ENCODE measurements at regions not wholly inside any gene's neighbourhood (a gene's known extent, or its start where the extent isn't known, plus 50 kb on each side); places are given as distances from the start of the nearest gene placed in this dataset.
"Not testable (repeated sequence)": the region's sequence is repeated elsewhere in the genome, so short reads cannot be mapped to it uniquely, and the experiment has no call there.

DNA sequence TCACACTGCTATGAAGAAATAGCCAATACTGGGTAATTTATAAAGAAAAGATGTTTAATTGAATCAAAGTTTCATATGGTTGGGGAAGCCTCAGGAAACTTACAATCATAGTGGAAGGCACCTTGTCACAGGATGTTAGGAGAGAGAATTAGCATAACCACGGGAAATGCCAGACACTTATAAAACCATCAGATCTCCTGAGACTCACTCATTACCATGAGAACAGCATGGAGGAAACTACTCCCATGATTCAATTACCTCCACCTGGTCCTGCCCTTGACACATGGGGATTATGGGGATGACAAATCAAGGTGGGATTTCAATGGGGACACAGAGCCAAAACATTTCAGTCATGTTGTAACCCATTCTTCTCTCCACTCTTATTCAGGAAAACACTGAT is 472.9 kb upstream of the FSIP2 start:
- TF ChIP-seq, protein P1, sequence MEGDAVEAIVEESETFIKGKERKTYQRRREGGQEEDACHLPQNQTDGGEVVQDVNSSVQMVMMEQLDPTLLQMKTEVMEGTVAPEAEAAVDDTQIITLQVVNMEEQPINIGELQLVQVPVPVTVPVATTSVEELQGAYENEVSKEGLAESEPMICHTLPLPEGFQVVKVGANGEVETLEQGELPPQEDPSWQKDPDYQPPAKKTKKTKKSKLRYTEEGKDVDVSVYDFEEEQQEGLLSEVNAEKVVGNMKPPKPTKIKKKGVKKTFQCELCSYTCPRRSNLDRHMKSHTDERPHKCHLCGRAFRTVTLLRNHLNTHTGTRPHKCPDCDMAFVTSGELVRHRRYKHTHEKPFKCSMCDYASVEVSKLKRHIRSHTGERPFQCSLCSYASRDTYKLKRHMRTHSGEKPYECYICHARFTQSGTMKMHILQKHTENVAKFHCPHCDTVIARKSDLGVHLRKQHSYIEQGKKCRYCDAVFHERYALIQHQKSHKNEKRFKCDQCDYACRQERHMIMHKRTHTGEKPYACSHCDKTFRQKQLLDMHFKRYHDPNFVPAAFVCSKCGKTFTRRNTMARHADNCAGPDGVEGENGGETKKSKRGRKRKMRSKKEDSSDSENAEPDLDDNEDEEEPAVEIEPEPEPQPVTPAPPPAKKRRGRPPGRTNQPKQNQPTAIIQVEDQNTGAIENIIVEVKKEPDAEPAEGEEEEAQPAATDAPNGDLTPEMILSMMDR (IDR thresholded peaks at IDR 0.05; ENCODE audit: low read depth, low read length, missing control alignments) = no peak

DNA sequence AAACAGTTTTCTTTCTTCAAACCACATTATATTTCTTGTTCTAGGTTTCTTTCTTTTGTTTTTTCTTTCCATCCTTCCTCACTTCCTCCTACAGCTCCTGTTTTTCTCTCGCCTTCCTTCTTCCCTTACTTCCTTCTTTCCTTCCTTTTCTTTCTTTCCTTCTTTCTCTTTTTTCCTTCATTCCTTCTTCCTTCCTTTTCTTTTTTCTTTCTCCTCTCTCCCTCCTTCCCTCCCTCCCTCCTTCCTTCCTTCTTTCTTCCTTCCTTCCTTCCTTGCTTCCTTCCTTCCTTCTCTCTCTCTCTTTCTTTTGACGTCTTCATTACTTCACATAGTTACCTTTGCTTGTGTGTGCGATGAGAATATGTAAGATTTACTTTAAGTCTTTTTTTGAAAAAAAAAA is 470.0 kb upstream of the FSIP2 start:
- H3K4me3 ChIP-seq (ENCODE audit: low read depth, low read length) = no peak overlapping the region
- no peak for DNase-seq (ENCODE audit: low read depth)
- TF ChIP-seq, protein P1 (IDR thresholded peaks at IDR 0.05; ENCODE audit: low read depth, low read length, missing control alignments) = no peak

More for the DNA sequence above, 472.9 kb upstream of the FSIP2 start:
- H3K4me3 ChIP-seq (ENCODE audit: low read depth, low read length) = no peak overlapping the region
- DNase-seq (ENCODE audit: low read depth) = no peak

DNA sequence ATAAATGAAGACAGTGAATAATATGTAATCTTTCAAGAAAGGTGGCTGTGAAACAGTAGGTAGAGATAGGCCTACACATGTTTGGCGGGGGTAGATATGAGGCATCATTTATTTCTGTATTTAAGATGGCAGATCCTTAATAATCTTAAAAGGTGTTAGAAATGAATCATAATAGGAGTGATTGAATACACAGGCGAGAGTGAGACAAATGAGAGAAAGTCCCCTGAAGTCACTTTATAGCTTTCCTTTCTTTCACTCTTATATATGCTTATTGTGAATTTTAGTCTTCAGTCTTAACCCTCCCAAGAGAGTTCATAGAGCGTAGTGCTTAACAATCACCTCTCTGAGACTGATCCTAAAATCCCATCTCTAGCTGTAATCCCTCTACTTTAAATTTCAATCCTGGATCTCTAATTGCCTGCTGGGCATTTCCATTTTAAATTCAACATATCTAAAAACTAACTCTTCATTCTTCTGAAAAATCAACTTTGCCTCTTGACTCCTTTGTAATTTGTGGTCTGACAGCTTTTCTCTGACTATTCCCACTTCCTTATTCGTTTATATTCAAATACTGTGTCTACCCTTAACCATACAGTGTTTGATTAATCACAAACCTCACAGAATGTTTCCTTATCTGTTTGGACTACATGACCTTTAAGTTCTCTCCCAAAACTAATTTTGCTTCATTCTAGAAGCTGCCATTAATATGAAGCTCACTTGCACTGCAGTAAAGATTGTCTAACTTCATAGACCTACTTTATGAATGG is 463.7 kb upstream of the FSIP2 start:
- TF ChIP-seq, protein P1 (IDR thresholded peaks at IDR 0.05; ENCODE audit: low read depth, low read length, missing control alignments) = no peak
- no peak for DNase-seq (ENCODE audit: low read depth)
- no peak overlapping the region for H3K4me3 ChIP-seq (ENCODE audit: low read depth, low read length)

DNA sequence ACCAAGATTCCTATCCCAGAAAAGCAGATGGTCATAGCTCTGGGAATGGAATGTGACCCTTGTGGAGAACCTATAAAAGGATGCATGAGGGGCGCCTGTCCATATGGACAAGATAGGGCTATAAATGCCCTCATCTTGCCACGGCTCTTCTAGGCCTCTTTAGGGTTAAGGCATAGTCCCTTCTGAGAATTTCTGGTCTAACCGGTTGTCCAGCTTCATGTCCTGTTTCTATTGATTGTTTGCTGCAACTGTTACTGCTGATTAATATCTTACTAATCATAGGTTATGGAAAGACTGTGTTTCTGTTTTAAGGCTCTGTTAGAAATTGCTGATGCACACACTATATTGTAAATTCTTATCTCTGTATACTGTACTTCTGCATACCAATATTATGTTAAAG is 462.6 kb upstream of the FSIP2 start:
- H3K4me3 ChIP-seq (ENCODE audit: low read depth, low read length); DNase-seq (ENCODE audit: low read depth): not testable (repeated sequence)

DNA sequence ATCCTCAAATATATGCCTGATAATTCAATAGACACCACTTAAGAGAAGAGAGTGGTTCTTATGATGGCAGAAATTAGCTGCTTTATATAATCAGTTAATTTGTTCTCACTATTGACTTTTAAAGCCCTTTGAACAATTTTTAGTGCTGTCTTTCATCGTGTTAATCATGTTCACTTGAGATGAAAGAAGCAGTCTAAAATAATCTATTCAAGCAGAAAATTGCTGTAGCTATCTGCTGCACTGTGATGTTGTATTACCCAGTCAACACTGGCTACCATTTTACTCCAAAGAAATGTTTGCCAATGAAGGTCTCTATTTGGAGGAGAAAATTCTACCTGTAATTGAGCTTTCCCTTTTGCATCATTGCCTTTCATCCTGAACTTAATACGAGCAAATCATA is 459.8 kb upstream of the FSIP2 start:
- TF ChIP-seq, protein P1 (IDR thresholded peaks at IDR 0.05; ENCODE audit: low read depth, low read length, missing control alignments) = no peak

DNA sequence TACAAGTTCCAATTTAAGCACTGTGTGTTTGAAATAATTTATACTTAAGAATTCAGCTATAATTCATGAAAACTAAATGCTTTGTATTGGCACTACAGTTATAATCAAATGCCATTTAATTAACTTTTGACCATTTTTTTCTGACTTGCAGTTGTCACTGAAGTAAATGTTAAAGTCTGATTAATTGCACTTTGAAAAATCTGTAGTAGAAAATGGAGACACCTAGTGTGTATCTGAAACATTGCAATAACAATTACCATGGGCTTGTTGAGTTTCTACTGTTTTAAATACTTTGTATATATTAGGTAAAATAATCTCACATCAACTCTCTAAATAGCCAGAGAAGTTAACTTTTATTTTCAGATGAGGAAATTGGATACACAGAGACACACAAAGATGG is 458.6 kb upstream of the FSIP2 start:
- TF ChIP-seq, protein P1 (IDR thresholded peaks at IDR 0.05; ENCODE audit: low read depth, low read length, missing control alignments) = peak; percentile 33
- no peak for DNase-seq (ENCODE audit: low read depth)
- no peak overlapping the region for H3K4me3 ChIP-seq (ENCODE audit: low read depth, low read length)

More for the DNA sequence above, 459.8 kb upstream of the FSIP2 start:
- DNase-seq (ENCODE audit: low read depth) = no peak
- no peak overlapping the region for H3K4me3 ChIP-seq (ENCODE audit: low read depth, low read length)

DNA sequence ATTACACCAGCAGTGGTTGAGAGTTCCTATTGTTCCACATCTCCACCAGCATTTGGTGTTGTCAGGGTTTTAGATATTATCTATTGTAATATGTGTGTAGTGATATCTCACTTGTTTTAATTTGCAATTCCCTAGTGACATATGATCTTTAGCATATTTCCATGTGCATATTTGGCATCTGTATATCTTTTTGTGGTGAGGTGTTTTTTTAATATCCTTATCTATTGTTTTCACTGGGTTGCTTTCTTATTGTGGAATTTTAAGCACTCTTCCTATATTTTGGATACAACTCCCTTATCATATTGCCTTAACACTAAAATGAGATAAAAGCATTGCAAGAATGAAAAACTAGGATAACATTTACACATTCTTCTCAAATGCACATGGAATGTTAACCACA is 453.9 kb upstream of the FSIP2 start:
- no peak overlapping the region for H3K4me3 ChIP-seq (ENCODE audit: low read depth, low read length)
- TF ChIP-seq, protein P1 (IDR thresholded peaks at IDR 0.05; ENCODE audit: low read depth, low read length, missing control alignments) = no peak
- no peak for DNase-seq (ENCODE audit: low read depth)

DNA sequence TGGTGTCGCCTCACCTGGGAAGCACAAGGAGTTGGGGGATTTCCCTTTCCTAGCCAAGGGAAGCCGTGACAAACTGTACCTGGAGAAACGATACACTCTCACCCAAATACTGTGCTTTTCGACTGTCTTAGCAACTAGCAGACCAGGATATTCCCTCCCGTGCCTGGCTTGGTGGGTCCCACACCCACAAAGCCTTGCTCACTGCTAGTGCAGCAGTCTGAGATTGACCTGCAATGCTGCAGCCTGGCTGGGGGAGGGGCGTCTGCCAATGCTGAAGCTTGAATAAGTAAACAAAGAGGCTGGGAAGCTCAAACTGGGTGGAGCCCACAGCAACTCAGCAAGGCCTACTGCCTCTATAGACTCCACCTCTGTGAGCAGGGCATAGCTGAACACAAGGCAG is 448.6 kb upstream of the FSIP2 start:
- not testable (repeated sequence) for H3K4me3 ChIP-seq (ENCODE audit: low read depth, low read length); DNase-seq (ENCODE audit: low read depth)
